Right lobe of liver (tissue), 6 donors: ENCODE measurements at regions not wholly inside any gene's neighbourhood (a gene's known extent, or its start where the extent isn't known, plus 50 kb on each side); places are given as distances from the start of the nearest gene placed in this dataset.

Source experiments
- ATAC-seq, 4 donors: fragments of 200-7000 bp; cut with Tn5 transposase; one replicate each; pipeline ENCODE4 v1.9.1; 2020; ENCODE audit warnings: mild to moderate bottlenecking in 4 of 4, moderate library complexity in 4 of 4
- DNase-seq, 3 donors: peaks; one replicate each; pipeline ENCODE4 v3.0.0-alpha.2; 2020
- H3K27ac ChIP-seq, 3 donors: fragments of 200-600 bp; one replicate each; pipeline ENCODE4 v1.8.0; 2022
- H3K27me3 ChIP-seq, 2 donors: fragments of 200-600 bp; one replicate each; pipeline ENCODE4 v1.8.0; 2022
- H3K36me3 ChIP-seq, 4 donors: fragments of 200-600 bp; sonication (generic) in 1 of 4; one replicate each; pipeline versions ENCODE4 v1.5.1 to v1.8.0; 2017 to 2022; ENCODE audit warnings: control low read depth in 1 of 4
- H3K4me1 ChIP-seq, 4 donors: fragments of 200-600 bp; sonication (generic) in 1 of 4; one replicate each; pipeline versions ENCODE4 v1.5.1 to v1.8.0; 2017 to 2022; ENCODE audit warnings: control low read depth in 1 of 4
- H3K4me3 ChIP-seq, 3 donors: fragments of 200-600 bp; one replicate each; pipeline ENCODE4 v1.8.0; 2022
- H3K9me3 ChIP-seq, 4 donors: fragments of 200-600 bp; sonication (generic) in 1 of 4; one replicate each; pipeline versions ENCODE4 v1.5.1 to v1.8.0; 2017 to 2022; ENCODE audit warnings: control low read depth in 1 of 4
- CTCF ChIP-seq, 4 donors: fragments of 200-600 bp in 3 of 4; fragments of 450-650 bp in 1 of 4; IDR thresholded peaks; one replicate each; pipeline versions ENCODE4 v1.5.1 to v1.8.0; 2016 to 2022; ENCODE audit warnings: antibody characterized with exemption in 4 of 4, mild to moderate bottlenecking in 2 of 4
- POLR2A ChIP-seq: fragments of 450-650 bp; IDR thresholded peaks from one replicate; pipeline ENCODE4 v1.6.1; 2017; ENCODE audit warnings: antibody characterized with exemption, mild to moderate bottlenecking
- WGBS: methylation state at CpG from one replicate; pipeline ENCODE4 v1.1.6; 2018; ENCODE audit warnings: low coverage, low lambda C conversion rate; ENCODE audit not compliant: insufficient coverage; ENCODE audit errors: missing lambda C conversion rate; 5-methylcytosine and 5-hydroxymethylcytosine counted together
- intact Hi-C, 2 donors: fragments of 100-400 bp; cut with DNase I; formaldehyde crosslinking; loops; one replicate each; pipeline versions ENCODE4 v1.11.2 to v1.14.1; 2022
- donor health status: DM: no; HTN: yes; CAD: no.
- donor health status: DM: no; HTN: no; CAD: no.
- donor health status: DM: no; HTN: no; CAD: no.
- donor health status: DM: no; HTN: yes; CAD: no.
- donor health status: DM: no; HTN: yes; CAD: no.

- ATAC-seq (no peak), DNase-seq (no peak)
- intact Hi-C loops, result no loop called here
- Histone ChIP-seq H3K36me3 (no peaks in the 10 kb centered on the region), H3K4me3 (no peak overlapping the region), H3K27me3 (no peaks in the 10 kb centered on the region), H3K27ac (no peak overlapping the region), H3K4me1 (no peaks in the 10 kb centered on the region), H3K9me3 (no peaks in the 10 kb centered on the region)
- no peak for TF ChIP-seq POLR2A
- TF ChIP-seq CTCF (IDR thresholded peaks at IDR 0.05), result no peak
- WGBS, result 78% methylated on average over 3 of the region's 4 CpGs
Observed at GRCh38 chr4:54165011-54165410, 64.1 kb upstream of the PDGFRA start.

GRCh38 chr4:54165438-54165837 lies 63.7 kb upstream of the PDGFRA start:
- peak in 1 of 4 donors; percentile 59 for ATAC-seq
- no peaks in the 10 kb centered on the region for H3K4me1 ChIP-seq
- no peak for TF ChIP-seq POLR2A
- TF ChIP-seq CTCF (IDR thresholded peaks at IDR 0.05), result no peak
- no peak overlapping the region for H3K4me3 ChIP-seq
- H3K27ac ChIP-seq, result no peak overlapping the region
- DNase-seq, result no peak
- no peaks in the 10 kb centered on the region for H3K27me3 ChIP-seq
- intact Hi-C loops, result no loop called here
- no peaks in the 10 kb centered on the region for H3K9me3 ChIP-seq
- H3K36me3 ChIP-seq, result no peaks in the 10 kb centered on the region

GRCh38 chr4:54167508-54167907 lies 61.6 kb upstream of the PDGFRA start:
- WGBS, result 55% methylated on average over 2 of the region's 3 CpGs
- no peak for DNase-seq
- Histone ChIP-seq H3K27me3 (no peaks in the 10 kb centered on the region), H3K9me3 (no peaks in the 10 kb centered on the region), H3K4me1 (no peaks in the 10 kb centered on the region), H3K36me3 (no peaks in the 10 kb centered on the region), H3K4me3 (no peak overlapping the region), H3K27ac (no peak overlapping the region)
- ATAC-seq, result no peak
- no peak for TF ChIP-seq POLR2A
- no peak for TF ChIP-seq CTCF (IDR thresholded peaks at IDR 0.05)
- intact Hi-C loops, result no loop called here

- Histone ChIP-seq H3K27me3 (no peaks in the 10 kb centered on the region), H3K4me3 (no peak overlapping the region), H3K4me1 (no peaks in the 10 kb centered on the region), H3K9me3 (no peaks in the 10 kb centered on the region), H3K36me3 (no peaks in the 10 kb centered on the region), H3K27ac (no peak overlapping the region)
- TF ChIP-seq POLR2A, result no peak
- no peak for TF ChIP-seq CTCF (IDR thresholded peaks at IDR 0.05)
- no peak for DNase-seq
- intact Hi-C loops, result no loop called here
- no peak for ATAC-seq
- WGBS, result 47% methylated on average over 2 of the region's 2 CpGs
Observed at GRCh38 chr4:54169176-54169575, 59.9 kb upstream of the PDGFRA start.

- Histone ChIP-seq H3K4me3 (no peak overlapping the region), H3K9me3 (no peaks in the 10 kb centered on the region), H3K27ac (no peak overlapping the region), H3K27me3 (no peaks in the 10 kb centered on the region), H3K36me3 (no peaks in the 10 kb centered on the region), H3K4me1 (peaks cover 0 to 3% (median 0%) of the 10 kb centered on the region in 4 donors)
- intact Hi-C loops, result no loop called here
- no peak for TF ChIP-seq POLR2A
- no peak for TF ChIP-seq CTCF (IDR thresholded peaks at IDR 0.05)
- no peak for ATAC-seq
- 62% methylated on average over 4 of the region's 4 CpGs for WGBS
- no peak for DNase-seq
Observed at GRCh38 chr4:54172156-54172555, 56.9 kb upstream of the PDGFRA start.
